HepG2 (cell line): ENCODE measurements at regions not wholly inside any gene's neighbourhood (a gene's known extent, or its start where the extent isn't known, plus 50 kb on each side); places are given as distances from the start of the nearest gene placed in this dataset.

ENCODE experiments used
- ATAC-seq: fragments of 200-7000 bp; cut with Tn5 transposase; 3 replicates; pipeline ENCODE4 v1.9.1; 2020; ENCODE audit warnings: mild to moderate bottlenecking, moderate library complexity
- BruUV-seq: library from RNA; stranded (reverse); fragments of 400-500 nt; replicated peaks from 2 replicates; lab custom pipeline; 2021; lab: Mats Ljungman, UMichigan
- CTCF ChIA-PET: fragments of 300-600 bp; formaldehyde crosslinking; extraction: SDS; loops from one replicate; lab custom pipeline; 2021; ENCODE audit warnings: low total read pairs, inconsistent platforms, low intra/inter-chr PET ratio; lab: Yijun Ruan, JAX
- POLR2A ChIA-PET: fragments of 350-600 bp; sonication (Branson Sonifier 250); formaldehyde crosslinking; loops from one replicate; lab custom pipeline; 2020; ENCODE audit warnings: antibody characterized with exemption, inconsistent platforms; lab: Yijun Ruan, JAX
- DNase-seq: peaks from one replicate; pipeline ENCODE4 v3.0.0-alpha.2; 2015; ENCODE audit warnings: low spot score
- FAIRE-seq: peaks from 3 replicates; lab custom pipeline; 2011; peaks lifted over from hg19 to GRCh38; lab: Jason Lieb, UNC
- H2AFZ ChIP-seq: one replicate; pipeline ENCODE4 v1.6.1; 2011; ENCODE audit warnings: low read length, inconsistent platforms
- H3K27ac ChIP-seq: fragments of 300-600 bp; 3 replicates; pipeline ENCODE4 v1.8.0; 2011; ENCODE audit warnings: mixed run types, mild to moderate bottlenecking, mixed read lengths, low read length, inconsistent platforms; ENCODE audit not compliant: insufficient read depth; ENCODE audit errors: extremely low read length
- H3K27me3 ChIP-seq, 2 experiments: fragments of 200-600 bp in 1 of 2; 2 replicates in 1 of 2; 3 replicates in 1 of 2; pipeline versions ENCODE4 v1.6.0 to v1.8.0; 2011; ENCODE audit warnings: low read length in 2 of 2, mild to moderate bottlenecking in 2 of 2, moderate library complexity in 2 of 2, inconsistent platforms in 1 of 2; ENCODE audit not compliant: insufficient read depth in 2 of 2, control insufficient read depth in 1 of 2
- H3K36me3 ChIP-seq, 2 experiments: fragments of 200-600 bp in 1 of 2; replicated peaks in 1 of 2; 2 replicates in 1 of 2; 3 replicates in 1 of 2; pipeline versions ENCODE4 v1.5.1 to v1.8.0; 2011; ENCODE audit warnings: low read length in 2 of 2, inconsistent platforms in 1 of 2; ENCODE audit not compliant: insufficient read depth in 2 of 2, control insufficient read depth in 1 of 2
- H3K4me1 ChIP-seq: 2 replicates; pipeline ENCODE4 v1.5.1; 2012; ENCODE audit warnings: low read length, inconsistent platforms; ENCODE audit not compliant: insufficient read depth
- H3K4me2 ChIP-seq: 2 replicates; pipeline ENCODE4 v1.6.0; 2011; ENCODE audit warnings: low read depth, low read length, inconsistent platforms
- H3K4me3 ChIP-seq, 3 experiments: fragments of 200-600 bp in 1 of 3; sonication (generic), shearing (Covaris generic) in 1 of 3; replicated peaks in 1 of 3; 2 replicates each; pipeline ENCODE4 v1.5.1; 2011 to 2016; ENCODE audit warnings: low read length in 3 of 3, inconsistent platforms in 2 of 3, low read depth in 2 of 3, mild to moderate bottlenecking in 2 of 3, control low read depth in 1 of 3, mixed read lengths in 1 of 3; ENCODE audit not compliant: insufficient read depth in 1 of 3
- H3K79me2 ChIP-seq: one replicate; pipeline ENCODE4 v1.6.1; 2011; ENCODE audit warnings: low read length, inconsistent platforms; ENCODE audit not compliant: insufficient read depth
- H3K9ac ChIP-seq: 2 replicates; pipeline ENCODE4 v1.6.0; 2011; ENCODE audit warnings: mild to moderate bottlenecking, low read depth, low read length, inconsistent platforms; ENCODE audit not compliant: insufficient read depth
- H3K9me3 ChIP-seq: 2 replicates; pipeline ENCODE4 v1.5.1; 2012; ENCODE audit warnings: mild to moderate bottlenecking, low read length
- H4K20me1 ChIP-seq: 2 replicates; pipeline ENCODE4 v1.6.0; 2011; ENCODE audit warnings: inconsistent platforms, mild to moderate bottlenecking, low read length, moderate library complexity; ENCODE audit not compliant: insufficient read depth
- ARID5B ChIP-seq: IDR thresholded peaks from 2 replicates; pipeline ENCODE4 v1.4.0; 2020; ENCODE audit warnings: mild to moderate bottlenecking, missing genetic modification reagents
- ATAD3A ChIP-seq: sonication (generic); formaldehyde crosslinking; IDR thresholded peaks from 2 replicates; pipeline ENCODE4 v1.4.0; 2020; ENCODE audit warnings: missing genetic modification reagents
- EED ChIP-seq: sonication (generic); formaldehyde crosslinking; IDR thresholded peaks from 2 replicates; pipeline ENCODE4 v1.5.0; 2020; ENCODE audit warnings: mild to moderate bottlenecking, missing genetic modification reagents
- ESRRA ChIP-seq: sonication (generic); formaldehyde crosslinking; IDR thresholded peaks from 2 replicates; pipeline ENCODE4 v1.5.1; 2020; ENCODE audit warnings: mild to moderate bottlenecking, low read depth, missing genetic modification reagents
- FOXP1 ChIP-seq, 2 experiments: fragments of 450-650 bp in 1 of 2; IDR thresholded peaks; 2 replicates each; pipeline ENCODE4 v1.6.1; 2017 to 2018; ENCODE audit warnings: antibody characterized with exemption in 1 of 2
- IRF9 ChIP-seq: sonication (generic); formaldehyde crosslinking; IDR thresholded peaks from 2 replicates; pipeline ENCODE4 v1.8.0; 2022; ENCODE audit warnings: missing genetic modification reagents, mild to moderate bottlenecking, borderline replicate concordance
- KAT8 ChIP-seq: IDR thresholded peaks from 2 replicates; pipeline ENCODE4 v1.6.1; 2016; ENCODE audit warnings: missing genetic modification reagents, missing compliant biosample characterization
- MBNL3 ChIP-seq: fragments of 250-450 bp; sonication (Bioruptor Pico); conservative IDR thresholded peaks from 2 replicates; pipeline ENCODE4 v1.8.0; 2022; ENCODE audit warnings: mild to moderate bottlenecking, inconsistent platforms
- RBM39 ChIP-seq: fragments of 200-400 bp; formaldehyde crosslinking; IDR thresholded peaks from one replicate; pipeline ENCODE4 v1.6.1; 2018; ENCODE audit warnings: antibody characterized with exemption, mild to moderate bottlenecking, low read depth, low read length; ENCODE audit not compliant: poor library complexity, severe bottlenecking
- RNF2 ChIP-seq: fragments of 450-650 bp; conservative IDR thresholded peaks from 2 replicates; pipeline ENCODE4 v1.6.1; 2016; ENCODE audit warnings: low read depth
- SP140L ChIP-seq: sonication (generic); formaldehyde crosslinking; IDR thresholded peaks from 2 replicates; pipeline ENCODE4 v1.4.0; 2020; ENCODE audit warnings: missing genetic modification reagents, borderline replicate concordance
- SP2 ChIP-seq: sonication (generic); formaldehyde crosslinking; IDR thresholded peaks from 2 replicates; pipeline ENCODE4 v1.5.1; 2020; ENCODE audit warnings: mild to moderate bottlenecking, missing genetic modification reagents
- ZNF224 ChIP-seq: sonication (generic); formaldehyde crosslinking; IDR thresholded peaks from 2 replicates; pipeline ENCODE4 v1.5.0; 2020; ENCODE audit warnings: mild to moderate bottlenecking, missing genetic modification reagents
- ZNF414 ChIP-seq: sonication (generic); formaldehyde crosslinking; IDR thresholded peaks from 2 replicates; pipeline ENCODE4 v1.5.0; 2020; ENCODE audit warnings: missing genetic modification reagents
- ZNF549 ChIP-seq: sonication (generic); formaldehyde crosslinking; IDR thresholded peaks from 2 replicates; pipeline ENCODE4 v1.5.0; 2020; ENCODE audit warnings: missing genetic modification reagents
- ZNF550 ChIP-seq: sonication (generic); formaldehyde crosslinking; IDR thresholded peaks from 2 replicates; pipeline ENCODE4 v1.4.0; 2020; ENCODE audit warnings: mild to moderate bottlenecking, missing genetic modification reagents, borderline replicate concordance
- ZNF614 ChIP-seq: IDR thresholded peaks from 2 replicates; pipeline ENCODE4 v1.6.1; 2018; ENCODE audit warnings: missing biosample characterization, missing genetic modification reagents, inconsistent platforms, borderline replicate concordance
- WGBS: methylation state at CpG from one replicate; pipeline ENCODE4 v1.1.6; 2017; ENCODE audit warnings: low lambda C conversion rate; 5-methylcytosine and 5-hydroxymethylcytosine counted together
- in situ Hi-C: cut with HindIII; loops from 2 replicates; pipeline ENCODE4 v1.10.0; 2017; ENCODE audit warnings: low pct_unique_long_range_greater_than_20kb; ENCODE audit not compliant: extremely low pct_ligation_motif_present
- intact Hi-C: fragments of 100-400 bp; cut with micrococcal nuclease; formaldehyde crosslinking; loops from one replicate; pipeline ENCODE4 v1.10.0; 2022; ENCODE audit not compliant: unreplicated experiment

GRCh38 chr1:38312753-38313152, 266.2 kb upstream of the POU3F1 start:
- ChIA-PET POLR2A (no interaction called here), CTCF (no interaction called here)
- in situ Hi-C loops = no loop called here

More at GRCh38 chr1:38312753-38313152, 266.2 kb upstream of the POU3F1 start:
- no TSS peak for BruUV-seq
- Histone ChIP-seq H4K20me1 (no peaks in the 10 kb centered on the region), H3K4me2 (no peak overlapping the region), H3K27me3 (no peaks in the 10 kb centered on the region), H3K27ac (no peak overlapping the region), H3K36me3 (no peaks in the 10 kb centered on the region), H3K9ac (no peak overlapping the region), H3K79me2 (no peaks in the 10 kb centered on the region), H3K4me1 (no peaks in the 10 kb centered on the region), H3K9me3 (no peaks in the 10 kb centered on the region), H3K4me3 (no peak overlapping the region), H2AFZ (no peak overlapping the region)
- FAIRE-seq = no peak
- intact Hi-C loops = no loop called here
- 30% methylated on average over 2 of the region's 2 CpGs for WGBS
- ATAC-seq = no peak
- TF ChIP-seq ZNF550 (CRISPR knock-in tag) = no peak
- TF ChIP-seq ZNF549 (CRISPR knock-in tag) = no peak
- TF ChIP-seq MBNL3 (CRISPR knock-in tag) = no peak
- no peak for TF ChIP-seq ARID5B (CRISPR knock-in tag)
- no peak for TF ChIP-seq SP2 (CRISPR knock-in tag)
- TF ChIP-seq RBM39 = no peak
- TF ChIP-seq RNF2 = no peak
- TF ChIP-seq ATAD3A (CRISPR knock-in tag) = no peak
- TF ChIP-seq ZNF614 (CRISPR knock-in tag) = no peak
- TF ChIP-seq ESRRA (CRISPR knock-in tag) = no peak
- no peak for TF ChIP-seq FOXP1 (IDR thresholded peaks at IDR 0.05)
- TF ChIP-seq FOXP1 (CRISPR knock-in tag; IDR thresholded peaks at IDR 0.05) = no peak
- TF ChIP-seq EED (CRISPR knock-in tag) = no peak
- no peak for TF ChIP-seq ZNF224
- no peak for TF ChIP-seq ZNF414
- no peak for TF ChIP-seq SP140L
- no peak for TF ChIP-seq KAT8
- TF ChIP-seq IRF9 (CRISPR knock-in tag) = no peak
- DNase-seq = no peak
